ENCODE measurements at regions not wholly inside any gene's neighbourhood (a gene's known extent, or its start where the extent isn't known, plus 50 kb on each side); places are given as distances from the start of the nearest gene placed in this dataset.

DNA sequence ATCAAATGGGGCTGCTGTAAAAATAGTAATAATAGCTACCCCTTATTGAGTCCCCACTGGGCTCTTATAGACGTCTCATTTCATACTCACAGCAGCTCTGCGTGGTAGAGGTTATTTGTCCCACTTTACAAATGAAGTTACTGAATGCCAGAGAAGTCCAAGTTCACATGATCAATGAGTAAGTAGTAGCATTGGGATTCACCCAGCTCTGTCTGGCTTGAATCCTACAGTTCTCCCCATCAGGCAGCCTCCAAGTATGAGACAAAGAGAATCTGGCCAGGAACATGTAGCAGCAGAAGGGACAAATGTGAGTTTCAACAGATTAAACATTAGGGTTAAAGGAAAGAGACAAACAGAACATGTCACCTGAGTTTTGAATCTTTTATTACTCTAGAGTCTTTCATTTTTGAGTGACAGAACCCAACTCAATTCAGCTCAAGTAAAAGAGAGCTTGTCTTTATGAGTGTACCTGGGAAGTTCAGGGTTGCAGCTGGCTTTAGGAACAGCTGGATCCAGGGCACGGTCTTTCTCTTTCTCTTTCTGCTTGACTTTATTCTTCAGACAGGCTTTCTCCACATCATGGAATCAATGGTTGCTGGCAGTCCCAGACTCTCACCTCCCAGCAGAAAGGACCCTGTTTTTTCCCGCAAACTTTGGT, 64.1 kb upstream of the JDP2 start:
- no peak overlapping the region for H3K4me3 Mint-ChIP-seq
- no peak overlapping the region for H3K27ac Mint-ChIP-seq
- ChIA-PET POLR2A (no interaction called here), CTCF (no interaction called here)
- TF ChIP-seq CTCF (IDR thresholded peaks at IDR 0.05): no peak
- H3K4me1 Mint-ChIP-seq: no peaks in the 10 kb centered on the region
- intact Hi-C loops (cut with micrococcal nuclease): no loop called here
- ATAC-seq (ENCODE audit: low read depth) (no peak), DNase-seq (no peak)
- H3K9me3 Mint-ChIP-seq: peaks cover under 1% of the 10 kb centered on the region
- no peaks in the 10 kb centered on the region for H3K36me3 Mint-ChIP-seq (ENCODE audit: low read depth)
- H3K27me3 Mint-ChIP-seq: peaks cover 3% of the 10 kb centered on the region

DNA sequence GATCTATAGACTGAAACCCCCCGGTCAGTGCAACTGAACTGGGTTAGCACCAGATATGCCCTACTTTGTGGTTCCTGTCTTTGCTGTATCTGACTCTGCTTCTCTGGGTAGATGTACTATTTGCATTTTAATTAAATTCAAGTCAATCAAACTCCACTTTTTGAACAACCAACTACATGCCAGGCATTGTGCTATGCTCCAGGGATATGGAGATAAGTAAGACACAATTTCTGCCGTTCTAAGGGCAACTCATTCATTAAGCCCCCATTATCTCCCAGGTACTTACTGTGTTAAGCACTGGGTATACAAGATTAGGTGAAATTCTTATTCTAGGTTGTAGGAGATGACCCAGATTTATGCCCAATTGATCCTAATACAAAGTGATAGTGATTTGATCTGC, 62.7 kb upstream of the JDP2 start:
- Mint-ChIP-seq H3K27me3 (peaks cover 3% of the 10 kb centered on the region), H3K9me3 (peaks cover 2% of the 10 kb centered on the region), H3K4me1 (no peaks in the 10 kb centered on the region), H3K4me3 (no peak overlapping the region), H3K27ac (no peak overlapping the region), H3K36me3 (ENCODE audit: low read depth) (no peaks in the 10 kb centered on the region)
- CTCF ChIA-PET: no interaction called here
- TF ChIP-seq CTCF (IDR thresholded peaks at IDR 0.05): no peak
- ATAC-seq (ENCODE audit: low read depth): no peak
- no peak for DNase-seq
- POLR2A ChIA-PET: no interaction called here
- intact Hi-C loops (cut with micrococcal nuclease): no loop called here

- no peak overlapping the region for H3K27ac Mint-ChIP-seq
- TF ChIP-seq CTCF (IDR thresholded peaks at IDR 0.05): no peak
- peaks cover 2% of the 10 kb centered on the region for H3K9me3 Mint-ChIP-seq
- ChIA-PET CTCF (no interaction called here), POLR2A (no interaction called here)
- H3K36me3 Mint-ChIP-seq (ENCODE audit: low read depth): no peaks in the 10 kb centered on the region
- intact Hi-C loops (cut with micrococcal nuclease): no loop called here
- peaks cover 3% of the 10 kb centered on the region for H3K27me3 Mint-ChIP-seq
- no peak overlapping the region for H3K4me3 Mint-ChIP-seq
- ATAC-seq (ENCODE audit: low read depth) (no peak), DNase-seq (no peak)
- no peaks in the 10 kb centered on the region for H3K4me1 Mint-ChIP-seq
Observed at GRCh38 chr14:75366963-75367362, 60.9 kb upstream of the JDP2 start.

DNA sequence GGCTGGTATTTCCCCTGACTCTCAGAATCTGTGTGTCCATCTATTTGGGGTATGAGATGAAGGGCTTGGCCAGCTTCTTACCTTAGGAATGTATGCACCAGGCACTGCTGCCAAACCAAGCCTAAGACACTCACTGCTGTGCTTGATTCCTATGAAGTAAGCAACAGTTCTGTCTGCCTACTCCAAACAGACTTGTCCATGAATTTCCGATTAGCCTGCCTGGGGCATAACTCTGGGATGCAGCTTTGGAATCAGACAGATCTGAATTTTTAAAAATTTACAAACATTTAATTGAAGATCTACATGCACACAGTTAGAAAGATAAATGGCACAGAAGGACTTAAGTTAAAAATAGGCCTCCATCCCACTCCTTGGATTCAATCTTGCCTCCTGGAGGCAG, 59.5 kb upstream of the JDP2 start:
- intact Hi-C loops (cut with micrococcal nuclease): no loop called here
- DNase-seq: no peak
- Mint-ChIP-seq H3K4me3 (no peak overlapping the region), H3K9me3 (peaks cover 2% of the 10 kb centered on the region), H3K27ac (no peak overlapping the region), H3K4me1 (no peaks in the 10 kb centered on the region), H3K36me3 (ENCODE audit: low read depth) (no peaks in the 10 kb centered on the region), H3K27me3 (peaks cover 3% of the 10 kb centered on the region)
- no peak for TF ChIP-seq CTCF (IDR thresholded peaks at IDR 0.05)
- no peak for ATAC-seq (ENCODE audit: low read depth)
- ChIA-PET CTCF (no interaction called here), POLR2A (no interaction called here)

- H3K27ac Mint-ChIP-seq: no peak overlapping the region
- DNase-seq: no peak
- H3K4me1 Mint-ChIP-seq: no peaks in the 10 kb centered on the region
- TF ChIP-seq CTCF (IDR thresholded peaks at IDR 0.05): no peak
- CTCF ChIA-PET: interaction anchor here (0.6 kb wide), 1 partner anchor 192 kb away, joined by 3 read pairs; no protein-coding TSS in a partner anchor
- H3K27me3 Mint-ChIP-seq: no peaks in the 10 kb centered on the region
- POLR2A ChIA-PET: no interaction called here
- no peaks in the 10 kb centered on the region for H3K36me3 Mint-ChIP-seq (ENCODE audit: low read depth)
- intact Hi-C loops (cut with micrococcal nuclease): no loop called here
- ATAC-seq (ENCODE audit: low read depth): no peak
- no peak overlapping the region for H3K4me3 Mint-ChIP-seq
- peaks cover 2% of the 10 kb centered on the region for H3K9me3 Mint-ChIP-seq
Observed at GRCh38 chr14:75369506-75369905, 58.3 kb upstream of the JDP2 start.

Data from activated B cell treated with CpG ODN at 0.5 μM for 24 hours (primary cell).